Choroid plexus epithelial cell (primary cell): ENCODE measurements at regions not wholly inside any gene's neighbourhood (a gene's known extent, or its start where the extent isn't known, plus 50 kb on each side); places are given as distances from the start of the nearest gene placed in this dataset.

Source experiments
- DNase-seq: peaks from one replicate; pipeline ENCODE4 v3.0.0-alpha.2; 2010; ENCODE audit warnings: low read depth
- H3K4me3 ChIP-seq: 2 replicates; pipeline ENCODE4 v1.5.1; 2011; ENCODE audit warnings: low read depth, mild to moderate bottlenecking, control low read depth, low read length, moderate library complexity
- CTCF ChIP-seq: conservative IDR thresholded peaks from 2 replicates; pipeline ENCODE4 v1.5.1; 2011; ENCODE audit warnings: low read depth, mild to moderate bottlenecking, control low read depth, inconsistent platforms, low read length, moderate library complexity

GRCh38 chr20:6209093-6209492, 86.3 kb upstream of the FERMT1 start:
- TF ChIP-seq CTCF = no peak
- no peak overlapping the region for H3K4me3 ChIP-seq
- no peak for DNase-seq

GRCh38 chr20:6200092-6200491, 77.3 kb upstream of the FERMT1 start:
- no peak for DNase-seq
- TF ChIP-seq CTCF = no peak
- no peak overlapping the region for H3K4me3 ChIP-seq

GRCh38 chr20:6185268-6185667, 62.4 kb upstream of the FERMT1 start:
- H3K4me3 ChIP-seq = no peak overlapping the region
- peak; percentile 32 for TF ChIP-seq CTCF
- DNase-seq = peak; percentile 11

DNA sequence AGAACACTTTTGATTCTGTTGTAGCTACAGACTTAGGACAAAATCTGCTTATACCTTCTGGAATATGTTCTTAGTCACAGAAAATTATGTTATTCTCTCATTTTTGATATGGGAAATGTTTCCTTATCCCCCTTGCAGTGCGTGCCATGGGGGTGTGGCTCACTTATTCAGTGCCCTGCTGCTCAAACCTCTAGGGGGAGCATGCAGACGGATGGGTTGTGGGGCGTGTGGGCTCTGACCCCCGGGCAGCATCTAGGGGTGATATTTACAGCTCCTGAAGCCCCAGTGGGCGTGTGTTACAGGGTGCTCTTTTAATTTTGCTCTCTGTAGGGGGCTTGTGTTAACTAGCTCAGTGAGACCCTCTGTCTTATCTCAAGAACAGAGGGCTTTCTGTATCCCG, 61.3 kb upstream of the FERMT1 start:
- no peak overlapping the region for H3K4me3 ChIP-seq
- DNase-seq = no peak
- peak; percentile 29 for TF ChIP-seq CTCF

- no peak overlapping the region for H3K4me3 ChIP-seq
- DNase-seq = no peak
- no peak for TF ChIP-seq CTCF
These were observed 57.7 kb upstream of the FERMT1 start for GRCh38 chr20:6180531-6180930.

DNA sequence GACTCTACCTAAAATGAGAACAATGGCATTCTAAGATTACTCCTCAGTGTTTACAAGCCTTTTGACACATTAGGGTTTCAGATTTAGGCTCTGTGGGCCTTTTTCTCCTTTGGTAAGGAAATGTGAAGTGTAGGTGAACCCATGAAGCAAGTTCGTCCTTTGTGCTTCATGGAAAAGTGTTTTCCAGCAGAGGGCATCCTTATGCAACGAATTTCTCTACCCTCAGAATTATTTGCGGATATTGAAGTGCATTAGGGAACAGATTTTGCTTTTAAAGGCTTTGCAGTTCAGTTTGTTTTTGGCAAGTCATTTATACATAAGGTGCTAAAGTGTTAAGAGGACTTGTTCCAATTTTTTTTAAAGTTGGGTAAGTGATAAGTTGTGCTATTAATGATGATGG, 55.7 kb upstream of the FERMT1 start:
- DNase-seq = peak; percentile 81
- peak; percentile 67 for TF ChIP-seq CTCF
- no peak overlapping the region for H3K4me3 ChIP-seq

- no peak for TF ChIP-seq CTCF
- no peak overlapping the region for H3K4me3 ChIP-seq
- DNase-seq = no peak
These were observed 50.7 kb upstream of the FERMT1 start for GRCh38 chr20:6173481-6173880.
